GM19468 (cell line): ENCODE measurements at regions not wholly inside any gene's neighbourhood (a gene's known extent, or its start where the extent isn't known, plus 50 kb on each side); places are given as distances from the start of the nearest gene placed in this dataset.

ENCODE experiments used
- ATAC-seq: cut with Tn5 transposase; IDR thresholded peaks from one replicate; pipeline ENCODE4 v1.9.1; 2021; ENCODE audit warnings: mild to moderate bottlenecking, moderate library complexity, moderate number of reproducible peaks; ENCODE audit not compliant: unreplicated experiment; ENCODE audit errors: extremely low read depth

- ATAC-seq, result no peak
Observed at GRCh38 chr2:104429639-104430358, 424.1 kb upstream of the POU3F3 start.

DNA sequence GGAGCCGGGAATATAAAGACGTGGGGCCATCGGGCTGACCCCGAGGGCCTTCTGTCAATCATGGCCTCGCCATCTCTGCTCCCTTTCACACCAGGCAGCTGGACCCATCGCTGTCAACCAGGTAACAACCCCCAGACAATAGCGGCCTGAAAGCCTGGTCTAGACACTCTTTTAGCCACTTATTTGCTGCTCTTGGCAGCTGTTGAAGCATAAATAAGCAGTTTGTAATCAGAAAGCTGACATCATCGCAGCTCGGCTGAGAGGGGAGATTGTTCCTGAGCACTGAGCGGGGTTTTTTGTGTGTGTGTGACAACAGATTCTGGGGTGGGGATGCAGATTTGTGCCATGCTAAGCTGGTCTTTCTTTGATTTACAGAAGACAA lies 423.6 kb upstream of the POU3F3 start:
- ATAC-seq, result no peak

- no peak for ATAC-seq
Observed at GRCh38 chr2:104430852-104431251, 423.1 kb upstream of the POU3F3 start.

DNA sequence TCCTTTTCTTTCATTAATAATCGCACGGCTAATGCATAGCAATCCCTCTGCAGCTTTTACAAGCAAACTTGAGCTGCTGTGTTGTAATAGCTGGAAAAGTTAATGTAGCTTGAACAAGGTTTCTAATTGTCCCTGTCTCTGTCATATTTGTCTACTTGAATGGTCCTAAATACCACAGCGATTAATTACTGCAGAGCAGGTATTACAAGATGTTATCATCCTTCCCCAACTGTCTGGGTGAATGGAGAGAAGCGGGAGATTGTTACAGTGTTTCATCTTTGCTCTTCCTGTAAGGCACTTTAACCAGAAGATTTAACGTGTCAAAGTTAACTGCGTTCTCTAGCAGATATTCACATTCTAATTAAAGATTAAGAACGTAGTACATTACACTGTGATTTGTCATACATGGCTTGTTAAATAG lies 422.2 kb upstream of the POU3F3 start:
- no peak for ATAC-seq

GRCh38 chr2:104432401-104432800 lies 421.5 kb upstream of the POU3F3 start:
- no peak for ATAC-seq

DNA sequence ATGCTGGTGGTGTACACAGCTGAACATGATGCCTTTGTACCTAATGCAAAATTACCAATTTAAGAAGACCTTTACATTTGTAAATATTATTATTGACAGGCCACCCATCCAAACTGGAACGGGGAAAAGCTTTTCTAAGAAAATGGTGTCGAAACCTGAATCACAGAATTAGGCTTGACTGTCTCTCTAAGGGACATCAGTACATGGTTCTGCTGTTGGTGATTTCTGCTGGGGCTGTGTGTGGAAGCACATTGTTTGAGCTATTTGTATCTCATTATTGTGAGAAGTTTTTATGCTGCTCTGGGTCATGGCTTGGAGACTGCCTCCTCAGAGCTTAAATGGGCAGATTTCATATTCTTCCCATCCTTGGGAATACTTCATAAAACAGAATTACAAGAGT lies 420.9 kb upstream of the POU3F3 start:
- ATAC-seq, result no peak

- ATAC-seq, result no peak
Observed at GRCh38 chr2:104433657-104434056, 420.3 kb upstream of the POU3F3 start.

GRCh38 chr2:104434318-104434792 lies 419.6 kb upstream of the POU3F3 start:
- no peak for ATAC-seq

GRCh38 chr2:104434966-104435365 lies 418.9 kb upstream of the POU3F3 start:
- ATAC-seq, result no peak

DNA sequence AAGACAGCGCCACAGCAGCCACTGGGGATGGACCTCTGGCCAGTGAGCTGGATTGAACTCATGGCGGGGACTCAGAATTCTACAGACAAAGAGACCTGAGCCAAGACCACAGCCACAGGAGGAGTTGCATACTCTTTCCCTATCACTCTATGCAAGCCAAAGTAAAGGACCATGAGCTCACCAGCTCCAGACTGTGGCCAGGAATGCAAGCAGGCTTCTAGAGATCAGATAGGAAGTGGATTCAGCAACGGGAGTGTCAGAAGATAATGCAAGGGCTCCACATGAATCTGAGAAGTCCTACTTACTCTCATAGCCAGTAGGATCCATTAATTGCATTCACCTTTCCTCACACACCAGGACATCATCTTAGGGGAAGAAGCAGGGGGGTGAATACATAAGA lies 415.4 kb upstream of the POU3F3 start:
- no peak for ATAC-seq

GRCh38 chr2:104443145-104443544 lies 410.8 kb upstream of the POU3F3 start:
- no peak for ATAC-seq

GRCh38 chr2:104444392-104444791 lies 409.5 kb upstream of the POU3F3 start:
- ATAC-seq, result no peak

- no peak for ATAC-seq
Observed at GRCh38 chr2:104444889-104445288, 409.0 kb upstream of the POU3F3 start.

DNA sequence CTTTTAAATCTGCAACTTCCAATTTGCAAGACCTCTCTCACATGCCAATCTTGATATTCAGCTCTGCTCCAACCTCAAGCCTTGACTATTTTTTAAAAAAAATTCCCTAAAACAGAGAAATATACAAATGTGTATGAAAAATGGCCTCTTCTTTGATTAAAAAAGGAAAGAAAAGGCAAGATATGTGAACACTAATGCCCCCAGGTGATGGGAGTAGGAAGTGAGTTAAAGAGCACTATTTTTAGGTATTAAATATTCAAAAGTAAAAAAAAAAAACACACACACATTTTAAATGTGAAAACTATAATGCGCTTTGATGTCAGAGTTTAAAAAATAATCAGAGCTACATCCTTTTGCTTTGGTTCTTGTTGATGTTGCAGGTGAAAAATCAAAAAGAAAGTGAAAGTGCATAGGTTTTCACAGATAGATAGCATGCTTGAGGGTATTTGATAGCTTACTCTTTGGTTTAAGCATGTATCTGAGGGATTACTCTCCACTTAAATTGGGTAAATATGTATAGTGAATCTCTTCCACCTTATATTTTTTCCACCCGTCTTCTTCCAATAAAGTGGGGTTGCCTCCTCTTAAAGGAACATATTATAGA lies 406.0 kb upstream of the POU3F3 start:
- no peak for ATAC-seq

DNA sequence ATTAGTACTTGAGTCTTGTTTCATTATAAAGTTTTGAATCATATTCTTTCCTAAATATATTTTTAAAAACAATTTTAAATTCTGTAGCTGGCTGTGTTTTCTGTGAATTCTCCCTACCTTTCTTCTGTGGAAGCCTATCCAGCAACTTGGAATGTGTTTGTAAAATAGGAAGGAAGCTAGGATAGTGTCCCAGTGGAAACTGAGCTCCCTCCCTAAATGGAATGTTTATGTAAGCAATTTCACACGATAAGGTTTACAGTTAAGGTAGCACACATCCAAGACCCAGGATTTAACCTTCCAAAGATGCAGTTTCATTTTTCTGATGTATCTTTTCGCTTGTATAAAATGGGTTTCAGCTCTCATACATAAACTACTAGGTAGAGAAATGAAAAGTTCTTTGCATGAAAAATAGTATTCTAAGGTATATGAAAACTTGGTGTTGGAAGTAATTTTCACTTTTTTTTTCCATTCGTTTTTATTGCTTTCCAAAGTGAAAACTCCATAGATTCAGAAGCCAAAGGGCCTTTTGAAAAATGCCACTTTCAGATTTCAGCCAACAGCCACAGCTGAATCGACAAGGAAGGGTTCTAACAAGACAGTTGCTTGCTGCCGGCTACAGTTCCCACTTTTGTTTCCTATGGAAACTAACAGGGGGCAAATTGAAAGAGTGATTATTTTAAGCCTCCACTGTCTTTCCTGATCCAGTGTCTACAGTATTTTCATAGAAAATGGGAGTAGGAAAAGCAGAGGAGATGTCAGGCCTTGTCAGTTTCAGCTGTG lies 405.1 kb upstream of the POU3F3 start:
- ATAC-seq, result no peak

DNA sequence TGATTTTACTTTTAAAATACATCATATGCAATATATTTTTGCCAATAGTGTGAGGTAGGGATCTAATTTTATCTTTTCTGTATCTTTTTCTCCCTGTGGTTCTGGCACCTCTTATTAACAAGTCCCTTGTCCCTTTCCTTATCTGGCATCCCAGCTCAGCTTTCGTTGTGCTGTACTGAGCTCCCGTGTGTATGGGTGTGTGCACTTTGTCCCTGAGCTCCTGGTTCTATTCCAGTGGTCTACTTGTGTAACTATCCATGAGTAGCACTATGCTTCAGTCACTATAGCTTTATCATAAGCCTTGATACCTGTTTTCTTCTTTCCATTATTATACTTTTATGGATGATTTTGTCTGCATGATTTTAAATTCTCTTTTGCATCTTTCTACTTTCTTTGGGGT lies 401.4 kb upstream of the POU3F3 start:
- ATAC-seq, result no peak

DNA sequence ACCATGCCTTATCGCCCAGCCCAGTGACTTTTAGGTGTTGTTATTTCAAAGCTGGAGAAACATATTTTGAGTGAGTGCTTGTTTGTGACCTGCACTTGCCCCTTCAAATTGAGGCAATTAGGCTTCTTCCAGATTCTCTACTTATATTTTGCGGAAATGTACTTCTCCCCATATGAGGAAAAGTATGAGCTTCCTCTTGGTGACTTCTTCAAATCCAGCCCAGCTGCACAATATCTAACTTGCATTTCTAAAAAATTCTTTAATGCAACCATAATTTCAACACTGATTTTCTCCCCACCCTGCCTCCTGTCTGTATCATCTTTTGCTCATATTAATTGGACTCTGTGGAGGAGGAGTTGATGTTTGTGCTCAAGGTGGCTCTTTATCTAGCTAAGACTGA lies 391.2 kb upstream of the POU3F3 start:
- no peak for ATAC-seq

DNA sequence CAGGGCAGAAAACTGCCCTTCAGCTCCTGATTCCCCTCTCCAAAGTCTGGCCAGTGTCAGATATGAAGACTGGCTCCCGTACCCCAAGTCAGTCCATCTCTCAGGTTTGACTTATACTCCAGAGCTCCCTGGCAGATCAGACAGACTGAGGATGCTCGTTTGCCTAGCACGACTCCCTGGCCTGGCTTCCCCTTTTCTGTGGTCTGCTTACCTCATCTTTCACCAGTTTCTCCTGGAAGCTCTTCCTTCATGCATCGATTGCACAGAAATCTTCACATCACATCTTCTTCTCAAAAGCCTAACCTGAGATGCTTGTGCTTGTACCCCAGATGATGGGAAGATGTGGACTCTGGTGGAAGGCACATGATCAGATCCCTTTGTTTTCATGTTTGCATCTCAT lies 387.9 kb upstream of the POU3F3 start:
- ATAC-seq, result no peak

- ATAC-seq, result no peak
Observed at GRCh38 chr2:104468846-104469245, 385.1 kb upstream of the POU3F3 start.

- no peak for ATAC-seq
Observed at GRCh38 chr2:104472076-104472475, 381.8 kb upstream of the POU3F3 start.

DNA sequence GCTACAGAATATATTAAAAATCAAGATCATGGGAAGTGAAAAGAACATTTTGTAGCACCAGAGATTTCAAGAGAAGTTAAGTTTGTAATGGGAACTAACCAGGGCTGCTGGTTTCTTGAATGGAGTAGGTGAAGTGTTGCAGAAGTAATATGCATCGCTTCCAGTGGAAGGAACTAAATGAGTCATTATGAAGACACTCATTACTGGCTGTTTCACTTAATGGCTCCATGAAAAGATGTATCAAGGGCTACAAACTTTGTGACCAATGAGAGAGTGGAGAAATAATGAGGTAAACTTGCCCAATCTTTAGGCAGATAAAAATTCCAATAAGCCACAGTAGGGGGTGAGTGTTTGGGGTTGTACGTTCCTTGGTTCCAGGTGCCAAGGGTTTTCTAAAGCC lies 380.4 kb upstream of the POU3F3 start:
- ATAC-seq, result no peak
